ENCODE measurements at regions not wholly inside any gene's neighbourhood (a gene's known extent, or its start where the extent isn't known, plus 50 kb on each side); places are given as distances from the start of the nearest gene placed in this dataset.

DNA sequence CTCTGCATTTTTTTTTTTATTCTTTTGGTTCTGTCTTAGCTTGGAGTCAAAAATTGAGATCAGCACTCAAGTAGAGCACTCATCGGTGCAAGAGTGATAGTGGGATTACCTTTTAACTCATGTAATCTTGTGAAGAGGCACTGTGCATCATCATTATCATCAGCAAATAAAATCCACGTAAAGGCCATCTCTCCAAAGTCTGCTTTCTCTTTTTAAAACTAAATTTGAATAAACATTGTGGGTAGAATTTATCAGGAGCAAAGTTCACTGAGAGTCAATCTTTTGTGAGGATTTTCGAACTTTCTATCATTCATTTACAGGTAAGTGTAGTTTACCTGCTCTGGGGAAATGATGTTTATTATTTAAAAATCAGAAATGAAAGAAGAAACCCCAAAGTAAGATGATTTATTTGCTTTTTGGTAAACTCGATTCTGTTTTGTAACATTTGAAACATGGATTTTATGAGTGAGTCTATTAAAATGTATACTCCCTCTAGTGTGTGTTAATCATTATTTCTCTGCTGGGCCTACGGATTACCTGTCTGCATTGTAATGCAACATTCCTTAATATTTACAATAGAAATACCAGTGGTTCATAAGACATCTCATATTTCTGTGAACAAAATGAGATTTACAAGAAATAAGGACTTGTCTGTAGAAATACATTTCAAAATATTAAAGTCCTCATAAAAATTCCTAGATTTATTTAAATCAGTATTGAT is 327.7 kb upstream of the NAALADL2 start:
- TF ChIP-seq NFYA (IDR thresholded peaks at IDR 0.05; ENCODE audit: borderline replicate concordance, low read depth, low read length): no peak
- no peak for TF ChIP-seq HCFC1 (IDR thresholded peaks at IDR 0.05; ENCODE audit: low read length)
